ENCODE measurements at regions not wholly inside any gene's neighbourhood (a gene's known extent, or its start where the extent isn't known, plus 50 kb on each side); places are given as distances from the start of the nearest gene placed in this dataset.

- TF ChIP-seq U2AF1 (optimal IDR thresholded peaks at IDR 0.05; ENCODE audit: low read depth, low read length) (no peak), DMBX1 (CRISPR knock-in tag; IDR thresholded peaks at IDR 0.05; ENCODE audit: borderline replicate concordance) (no peak), ZBTB7A (IDR thresholded peaks at IDR 0.05; ENCODE audit: borderline replicate concordance, control insufficient read depth, low read depth, low read length) (no peak), CUX1 (CRISPR knock-in tag; IDR thresholded peaks at IDR 0.05) (no peak), TSC22D4 (tag; IDR thresholded peaks at IDR 0.05) (no peak), ARID3A (IDR thresholded peaks at IDR 0.05; ENCODE audit: borderline replicate concordance, low read depth, low read length) (no peak)
Observed at GRCh38 chr10:120793088-120793487, 58.1 kb upstream of the WDR11 start (continued).
